ENCODE measurements at regions not wholly inside any gene's neighbourhood (a gene's known extent, or its start where the extent isn't known, plus 50 kb on each side); places are given as distances from the start of the nearest gene placed in this dataset.
A peak's percentile ranks its signal among the peaks of the same experiment; 100 is the strongest.
"Not testable (repeated sequence)": the region's sequence is repeated elsewhere in the genome, so short reads cannot be mapped to it uniquely, and the experiment has no call there.

GRCh38 chr2:215736653-215737290, 276.6 kb downstream of the MREG start:
- DNase-seq: no peak
- intact Hi-C loops (cut with DNase I): no loop called here
- ATAC-seq: peak in 1 of 2 donors; percentile 75

- ATAC-seq (no peak), DNase-seq (no peak)
- intact Hi-C loops (cut with DNase I): no loop called here
Observed at GRCh38 chr2:215731108-215731658, 282.2 kb downstream of the MREG start.

GRCh38 chr2:215729985-215730620, 283.2 kb downstream of the MREG start:
- ATAC-seq: no peak
- intact Hi-C loops (cut with DNase I): no loop called here
- no peak for DNase-seq

GRCh38 chr2:215728504-215729065, 284.8 kb downstream of the MREG start:
- DNase-seq (peak; percentile 21), ATAC-seq (peak; percentile 44 to 95)
- intact Hi-C loops (cut with DNase I): no loop called here

GRCh38 chr2:215727507-215728503, 285.5 kb downstream of the MREG start:
- ATAC-seq (no peak), DNase-seq (no peak)
- intact Hi-C loops (cut with DNase I): no loop called here

GRCh38 chr2:215726070-215726469, 287.3 kb downstream of the MREG start:
- intact Hi-C loops (cut with DNase I): no loop called here
- ATAC-seq (no peak), DNase-seq (no peak)

GRCh38 chr2:215724146-215724545, 288.3 kb upstream of the FN1 start:
- no peak for ATAC-seq
- intact Hi-C loops (cut with DNase I): no loop called here

GRCh38 chr2:215723631-215724011, 287.8 kb upstream of the FN1 start:
- ATAC-seq: no peak
- intact Hi-C loops (cut with DNase I): no loop called here
- DNase-seq: no peak

More at GRCh38 chr2:215724146-215724545, 288.3 kb upstream of the FN1 start:
- DNase-seq: no peak

- ATAC-seq: peak in 1 of 2 donors; percentile 29
- intact Hi-C loops (cut with DNase I): no loop called here
- no peak for DNase-seq
Observed at GRCh38 chr2:215722986-215723630, 287.2 kb upstream of the FN1 start.

- DNase-seq (no peak), ATAC-seq (peak in 1 of 2 donors; percentile 34)
- intact Hi-C loops (cut with DNase I): no loop called here
Observed at GRCh38 chr2:215722125-215722524, 286.3 kb upstream of the FN1 start.

GRCh38 chr2:215721515-215721914, 285.6 kb upstream of the FN1 start:
- DNase-seq; intact Hi-C loops (cut with DNase I); ATAC-seq: not testable (repeated sequence)

GRCh38 chr2:215718890-215719289, 283.0 kb upstream of the FN1 start:
- intact Hi-C loops (cut with DNase I): no loop called here
- DNase-seq (no peak), ATAC-seq (no peak)

- ATAC-seq (peak in 1 of 2 donors; percentile 17), DNase-seq (no peak)
- intact Hi-C loops (cut with DNase I): no loop called here
Observed at GRCh38 chr2:215718436-215718835, 282.6 kb upstream of the FN1 start.

GRCh38 chr2:215717501-215718381, 281.9 kb upstream of the FN1 start:
- no peak for DNase-seq
- intact Hi-C loops (cut with DNase I): no loop called here
- ATAC-seq: peak; percentile 27 to 42

- ATAC-seq (no peak), DNase-seq (no peak)
- intact Hi-C loops (cut with DNase I): no loop called here
Observed at GRCh38 chr2:215716956-215717355, 281.1 kb upstream of the FN1 start.

GRCh38 chr2:215712871-215713790, 277.3 kb upstream of the FN1 start:
- intact Hi-C loops (cut with DNase I): no loop called here
- DNase-seq (no peak), ATAC-seq (peak in 1 of 2 donors; percentile 29)
